IPS-18a (cell line): ENCODE measurements at regions not wholly inside any gene's neighbourhood (a gene's known extent, or its start where the extent isn't known, plus 50 kb on each side); places are given as distances from the start of the nearest gene placed in this dataset.
A peak's percentile ranks its signal among the peaks of the same experiment; 100 is the strongest.

Source experiments
- H3K27ac ChIP-seq: one replicate; pipeline ENCODE4 v1.5.1; 2013; ENCODE audit warnings: low read length
- H3K27me3 ChIP-seq: one replicate; pipeline ENCODE4 v1.6.1; 2013; ENCODE audit warnings: mild to moderate bottlenecking, low read length; ENCODE audit not compliant: control insufficient read depth, insufficient read depth
- H3K36me3 ChIP-seq: one replicate; pipeline ENCODE4 v1.6.1; 2013; ENCODE audit warnings: low read depth, low read length; ENCODE audit not compliant: control insufficient read depth
- H3K4me1 ChIP-seq: one replicate; pipeline ENCODE4 v1.6.1; 2013; ENCODE audit warnings: low read depth, low read length; ENCODE audit not compliant: control insufficient read depth
- H3K4me3 ChIP-seq: one replicate; pipeline ENCODE4 v1.5.1; 2013; ENCODE audit warnings: low read length
- H3K9ac ChIP-seq: one replicate; pipeline ENCODE4 v1.6.1; 2013; ENCODE audit warnings: mild to moderate bottlenecking, low read length, moderate library complexity
- H3K9me3 ChIP-seq: one replicate; pipeline ENCODE4 v1.6.1; 2013; ENCODE audit warnings: low read depth, low read length; ENCODE audit not compliant: control insufficient read depth

- Histone ChIP-seq H3K4me3 (peak overlapping the region; percentile 53), H3K9ac (no peak overlapping the region)
Observed at GRCh38 chr14:50001999-50002925, 109.4 kb downstream of the ARF6 start.

GRCh38 chr14:50002926-50003212, 110.0 kb downstream of the ARF6 start:
- Histone ChIP-seq H3K4me3 (peak overlapping the region; percentile 53), H3K27me3 (peaks cover 59% of the 10 kb centered on the region), H3K9ac (peak overlapping the region; percentile 30), H3K27ac (no peak overlapping the region), H3K9me3 (no peaks in the 10 kb centered on the region), H3K36me3 (no peaks in the 10 kb centered on the region), H3K4me1 (peaks cover 17% of the 10 kb centered on the region)

More at GRCh38 chr14:50001999-50002925, 109.4 kb downstream of the ARF6 start:
- no peaks in the 10 kb centered on the region for H3K36me3 ChIP-seq
- peaks cover 59% of the 10 kb centered on the region for H3K27me3 ChIP-seq
- H3K9me3 ChIP-seq: no peaks in the 10 kb centered on the region
- peaks cover 17% of the 10 kb centered on the region for H3K4me1 ChIP-seq
- no peak overlapping the region for H3K27ac ChIP-seq

- no peaks in the 10 kb centered on the region for H3K9me3 ChIP-seq
- peak overlapping the region; percentile 30 for H3K9ac ChIP-seq
- H3K4me3 ChIP-seq: peak overlapping the region; percentile 53
- peaks cover 17% of the 10 kb centered on the region for H3K4me1 ChIP-seq
- H3K36me3 ChIP-seq: no peaks in the 10 kb centered on the region
- H3K27me3 ChIP-seq: peaks cover 59% of the 10 kb centered on the region
- H3K27ac ChIP-seq: no peak overlapping the region
Observed at GRCh38 chr14:50003213-50004021, 110.5 kb downstream of the ARF6 start.

- Histone ChIP-seq H3K27ac (no peak overlapping the region), H3K4me3 (no peak overlapping the region), H3K36me3 (no peaks in the 10 kb centered on the region), H3K4me1 (no peaks in the 10 kb centered on the region), H3K9ac (no peak overlapping the region), H3K27me3 (peaks cover 42% of the 10 kb centered on the region), H3K9me3 (no peaks in the 10 kb centered on the region)
Observed at GRCh38 chr14:50006141-50006540, 110.2 kb downstream of the VCPKMT start.

- Histone ChIP-seq H3K4me3 (no peak overlapping the region), H3K9me3 (no peaks in the 10 kb centered on the region), H3K4me1 (no peaks in the 10 kb centered on the region), H3K27ac (no peak overlapping the region), H3K27me3 (peaks cover 32% of the 10 kb centered on the region), H3K36me3 (no peaks in the 10 kb centered on the region), H3K9ac (no peak overlapping the region)
Observed at GRCh38 chr14:50007123-50007903, 109.1 kb downstream of the VCPKMT start.

- no peaks in the 10 kb centered on the region for H3K4me1 ChIP-seq
- H3K36me3 ChIP-seq: no peaks in the 10 kb centered on the region
- H3K27me3 ChIP-seq: peaks cover 19% of the 10 kb centered on the region
- no peak overlapping the region for H3K9ac ChIP-seq
- no peak overlapping the region for H3K27ac ChIP-seq
- H3K9me3 ChIP-seq: no peaks in the 10 kb centered on the region
- no peak overlapping the region for H3K4me3 ChIP-seq
Observed at GRCh38 chr14:50008562-50008961, 107.8 kb downstream of the VCPKMT start.

GRCh38 chr14:50008974-50009373, 107.4 kb downstream of the VCPKMT start:
- no peaks in the 10 kb centered on the region for H3K9me3 ChIP-seq
- peaks cover 15% of the 10 kb centered on the region for H3K27me3 ChIP-seq
- no peaks in the 10 kb centered on the region for H3K4me1 ChIP-seq
- H3K27ac ChIP-seq: no peak overlapping the region
- H3K9ac ChIP-seq: no peak overlapping the region
- no peak overlapping the region for H3K4me3 ChIP-seq
- no peaks in the 10 kb centered on the region for H3K36me3 ChIP-seq

- H3K9ac ChIP-seq: no peak overlapping the region
- no peaks in the 10 kb centered on the region for H3K4me1 ChIP-seq
- no peak overlapping the region for H3K27ac ChIP-seq
- no peaks in the 10 kb centered on the region for H3K36me3 ChIP-seq
- H3K9me3 ChIP-seq: no peaks in the 10 kb centered on the region
- no peak overlapping the region for H3K4me3 ChIP-seq
- H3K27me3 ChIP-seq: no peaks in the 10 kb centered on the region
Observed at GRCh38 chr14:50010752-50011151, 105.6 kb downstream of the VCPKMT start.

- Histone ChIP-seq H3K27me3 (no peaks in the 10 kb centered on the region), H3K9me3 (no peaks in the 10 kb centered on the region), H3K27ac (no peak overlapping the region), H3K9ac (no peak overlapping the region), H3K4me3 (no peak overlapping the region), H3K4me1 (no peaks in the 10 kb centered on the region), H3K36me3 (no peaks in the 10 kb centered on the region)
Observed at GRCh38 chr14:50011242-50011641, 105.1 kb downstream of the VCPKMT start.

GRCh38 chr14:50012644-50013043, 103.7 kb downstream of the VCPKMT start:
- H3K4me3 ChIP-seq: no peak overlapping the region
- H3K9ac ChIP-seq: no peak overlapping the region
- H3K36me3 ChIP-seq: no peaks in the 10 kb centered on the region
- H3K27me3 ChIP-seq: no peaks in the 10 kb centered on the region
- H3K27ac ChIP-seq: no peak overlapping the region
- H3K9me3 ChIP-seq: no peaks in the 10 kb centered on the region
- no peaks in the 10 kb centered on the region for H3K4me1 ChIP-seq

GRCh38 chr14:50013198-50013918, 103.0 kb downstream of the VCPKMT start:
- no peak overlapping the region for H3K27ac ChIP-seq
- no peaks in the 10 kb centered on the region for H3K36me3 ChIP-seq
- no peaks in the 10 kb centered on the region for H3K9me3 ChIP-seq
- no peak overlapping the region for H3K4me3 ChIP-seq
- H3K9ac ChIP-seq: no peak overlapping the region
- no peaks in the 10 kb centered on the region for H3K4me1 ChIP-seq
- H3K27me3 ChIP-seq: no peaks in the 10 kb centered on the region
